Neuronal stem cell (in vitro differentiated cells): ENCODE measurements at regions not wholly inside any gene's neighbourhood (a gene's known extent, or its start where the extent isn't known, plus 50 kb on each side); places are given as distances from the start of the nearest gene placed in this dataset.

ENCODE experiments used
- DNase-seq: peaks from one replicate; pipeline ENCODE4 v3.0.0-alpha.2; 2013; ENCODE audit warnings: low spot score
- H2AFZ ChIP-seq: one replicate; pipeline ENCODE4 v1.6.1; 2013; ENCODE audit warnings: mild to moderate bottlenecking, low read length, inconsistent platforms
- H2AK5ac ChIP-seq: 2 replicates; pipeline ENCODE4 v1.6.1; 2013; ENCODE audit warnings: low read depth, mild to moderate bottlenecking, inconsistent platforms, low read length, moderate library complexity, mixed read lengths
- H2BK120ac ChIP-seq: 2 replicates; pipeline ENCODE4 v1.6.1; 2013; ENCODE audit warnings: low read depth, mild to moderate bottlenecking, inconsistent platforms, low read length, moderate library complexity, mixed read lengths
- H2BK12ac ChIP-seq: one replicate; pipeline ENCODE4 v1.6.1; 2013; ENCODE audit warnings: low read length, inconsistent platforms
- H2BK15ac ChIP-seq: 2 replicates; pipeline ENCODE4 v1.6.1; 2013; ENCODE audit warnings: mild to moderate bottlenecking, low read length, inconsistent platforms, mixed read lengths
- H2BK5ac ChIP-seq: one replicate; pipeline ENCODE4 v1.6.1; 2013; ENCODE audit warnings: inconsistent platforms, mild to moderate bottlenecking, low read length, moderate library complexity
- H3K14ac ChIP-seq: one replicate; pipeline ENCODE4 v1.6.1; 2013; ENCODE audit warnings: low read length, inconsistent platforms
- H3K18ac ChIP-seq: 2 replicates; pipeline ENCODE4 v1.6.1; 2013; ENCODE audit warnings: low read length, inconsistent platforms
- H3K23ac ChIP-seq: 2 replicates; pipeline ENCODE4 v1.6.1; 2013; ENCODE audit warnings: low read depth, mild to moderate bottlenecking, mixed read lengths, low read length, inconsistent platforms; ENCODE audit not compliant: poor library complexity
- H3K27ac ChIP-seq: replicated peaks from 3 replicates; pipeline ENCODE4 v1.5.1; 2013; ENCODE audit warnings: low read length, inconsistent platforms
- H3K27me3 ChIP-seq, 3 experiments: 2 replicates each; pipeline ENCODE4 v1.6.1; 2013; ENCODE audit warnings: low read length in 3 of 3, mild to moderate bottlenecking in 2 of 3, inconsistent platforms in 1 of 3, low read depth in 1 of 3, mixed read lengths in 1 of 3, moderate library complexity in 1 of 3; ENCODE audit not compliant: control insufficient read depth in 3 of 3, insufficient read depth in 3 of 3
- H3K36me3 ChIP-seq, 2 donors: replicated peaks in 1 of 2; 2 replicates each; pipeline ENCODE4 v1.6.1; 2013; ENCODE audit warnings: low read length in 2 of 2; ENCODE audit not compliant: control insufficient read depth in 2 of 2, insufficient read depth in 2 of 2
- H3K4ac ChIP-seq: 2 replicates; pipeline ENCODE4 v1.6.1; 2013; ENCODE audit warnings: inconsistent platforms, mild to moderate bottlenecking, low read length, moderate library complexity
- H3K4me1 ChIP-seq, 2 donors: 1 replicate in 1 of 2; 2 replicates in 1 of 2; pipeline ENCODE4 v1.6.1; 2013; ENCODE audit warnings: low read length in 2 of 2, low read depth in 1 of 2; ENCODE audit not compliant: control insufficient read depth in 2 of 2, insufficient read depth in 1 of 2
- H3K4me2 ChIP-seq: one replicate; pipeline ENCODE4 v1.6.1; 2013; ENCODE audit warnings: mild to moderate bottlenecking, low read length, inconsistent platforms; ENCODE audit not compliant: insufficient read depth, poor library complexity, severe bottlenecking
- H3K4me3 ChIP-seq, 2 donors: 2 replicates each; pipeline ENCODE4 v1.5.1; 2013; ENCODE audit warnings: low read length in 2 of 2, mild to moderate bottlenecking in 2 of 2, inconsistent platforms in 1 of 2, moderate library complexity in 1 of 2
- H3K79me1 ChIP-seq: one replicate; pipeline ENCODE4 v1.6.1; 2013; ENCODE audit warnings: low read depth, mild to moderate bottlenecking, inconsistent platforms, low read length, moderate library complexity
- H3K9ac ChIP-seq: one replicate; pipeline ENCODE4 v1.6.1; 2013; ENCODE audit warnings: mild to moderate bottlenecking, low read depth, low read length, inconsistent platforms; ENCODE audit not compliant: poor library complexity
- H3K9me3 ChIP-seq, 2 donors: replicated peaks in 1 of 2; 2 replicates each; pipeline versions ENCODE3 to v1.6.1; 2013; ENCODE audit warnings: low read length in 2 of 2, mild to moderate bottlenecking in 2 of 2, inconsistent platforms in 1 of 2, low read depth in 1 of 2, mixed read lengths in 1 of 2, moderate library complexity in 1 of 2; ENCODE audit not compliant: control insufficient read depth in 2 of 2, insufficient read depth in 1 of 2
- H4K8ac ChIP-seq: one replicate; pipeline ENCODE4 v1.6.1; 2013; ENCODE audit warnings: low read depth, mild to moderate bottlenecking, inconsistent platforms, low read length, moderate library complexity
- H4K91ac ChIP-seq: one replicate; pipeline ENCODE4 v1.6.1; 2013; ENCODE audit warnings: low read length, low read depth, mild to moderate bottlenecking, inconsistent platforms; ENCODE audit not compliant: poor library complexity
- WGBS, 2 donors: extraction: QIAGEN DNeasy Blood & Tissue Kit; methylation state at CpG; one replicate each; pipeline ENCODE4 v1.1.7; 2013; ENCODE audit warnings: missing lambda C conversion rate in 2 of 2, mixed read lengths in 1 of 2; ENCODE audit not compliant: insufficient read length in 2 of 2, insufficient replicate concordance in 1 of 2; ENCODE audit errors: extremely low coverage in 2 of 2; 5-methylcytosine and 5-hydroxymethylcytosine counted together

- no peaks in the 10 kb centered on the region for H3K9me3 ChIP-seq
- H4K91ac ChIP-seq = no peak overlapping the region
- no peak overlapping the region for H3K23ac ChIP-seq
- H3K27ac ChIP-seq = no peak overlapping the region
- no peak overlapping the region for H3K4me3 ChIP-seq
- no peak overlapping the region for H2BK12ac ChIP-seq
- no peak for DNase-seq
- H3K9ac ChIP-seq = no peak overlapping the region
- H4K8ac ChIP-seq = no peak overlapping the region
- no peak overlapping the region for H3K4ac ChIP-seq
- no peaks in the 10 kb centered on the region for H3K27me3 ChIP-seq
- no peak overlapping the region for H2BK5ac ChIP-seq
- WGBS, 2 donors = no CpG with 5 or more reads among the region's 1 CpG
- H3K18ac ChIP-seq = no peak overlapping the region
- no peaks in the 10 kb centered on the region for H3K79me1 ChIP-seq
- no peak overlapping the region for H2AK5ac ChIP-seq
- H3K4me1 ChIP-seq = no peaks in the 10 kb centered on the region
- no peak overlapping the region for H2BK15ac ChIP-seq
- H3K14ac ChIP-seq = no peak overlapping the region
- H2AFZ ChIP-seq = no peak overlapping the region
- no peak overlapping the region for H2BK120ac ChIP-seq
- no peaks in the 10 kb centered on the region for H3K36me3 ChIP-seq
- no peak overlapping the region for H3K4me2 ChIP-seq
These were observed 87.1 kb upstream of the HS3ST2 start for GRCh38 chr16:22726868-22727267.

DNA sequence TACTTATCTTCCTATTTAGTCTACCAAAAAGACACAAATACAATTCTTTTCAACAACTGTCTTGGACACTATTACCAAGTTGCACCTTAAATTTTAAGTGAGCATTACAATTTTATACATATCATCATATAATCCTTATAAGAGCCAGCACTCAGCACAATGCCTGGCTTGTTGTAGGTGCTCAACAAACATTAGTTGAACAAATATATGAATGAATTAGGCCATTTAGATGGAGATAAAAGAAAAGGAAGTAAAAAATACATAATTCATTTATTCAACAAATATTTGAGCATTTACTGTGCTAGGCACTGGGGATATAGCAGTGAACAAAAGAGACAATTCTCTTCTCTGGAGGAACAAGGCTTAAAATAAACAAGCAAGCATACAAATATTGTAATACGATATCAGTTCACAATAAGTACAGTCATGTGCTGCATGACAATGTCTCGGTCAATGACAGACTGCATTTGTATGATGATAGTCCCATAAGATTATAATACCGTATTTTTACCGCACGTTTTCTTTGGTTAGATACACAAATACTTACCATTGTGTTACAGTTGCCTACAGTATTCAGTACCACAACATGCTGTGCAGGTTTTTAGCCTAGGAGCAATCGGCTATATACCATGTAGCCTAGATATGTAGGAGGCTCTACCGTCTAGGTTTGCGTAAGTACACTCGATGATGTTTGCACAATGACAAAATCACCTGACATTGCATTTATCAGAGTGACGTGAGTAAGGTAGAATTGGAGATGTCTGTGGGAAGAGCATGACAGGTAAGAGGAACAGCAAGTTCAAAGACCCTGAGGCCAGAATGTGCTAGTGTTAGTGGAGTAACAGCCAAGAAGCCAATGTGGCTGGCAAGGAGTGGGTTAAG, 86.4 kb upstream of the HS3ST2 start:
- no peak overlapping the region for H3K18ac ChIP-seq
- H3K4me1 ChIP-seq = no peaks in the 10 kb centered on the region
- no peak overlapping the region for H3K9ac ChIP-seq
- no peak overlapping the region for H3K4me2 ChIP-seq
- H3K27me3 ChIP-seq = peaks cover 0 to 2% (median 0%) of the 10 kb centered on the region in 3 experiments
- H2BK120ac ChIP-seq = no peak overlapping the region
- no peak overlapping the region for H2AK5ac ChIP-seq
- H2BK5ac ChIP-seq = no peak overlapping the region
- no peak overlapping the region for H4K8ac ChIP-seq
- H3K23ac ChIP-seq = no peak overlapping the region
- H3K79me1 ChIP-seq = no peaks in the 10 kb centered on the region
- no peak overlapping the region for H2BK15ac ChIP-seq
- H2AFZ ChIP-seq = no peak overlapping the region
- H4K91ac ChIP-seq = no peak overlapping the region
- H3K36me3 ChIP-seq = no peaks in the 10 kb centered on the region
- no CpG with 5 or more reads among the region's 10 CpGs for WGBS, 2 donors
- no peak overlapping the region for H3K27ac ChIP-seq
- H3K4me3 ChIP-seq = no peak overlapping the region
- no peak overlapping the region for H3K4ac ChIP-seq
- no peak for DNase-seq
- no peak overlapping the region for H2BK12ac ChIP-seq
- H3K14ac ChIP-seq = no peak overlapping the region
- no peaks in the 10 kb centered on the region for H3K9me3 ChIP-seq

- no CpG with 5 or more reads among the region's 4 CpGs for WGBS, 2 donors
These were observed 85.7 kb upstream of the HS3ST2 start for GRCh38 chr16:22728167-22728836.

DNA sequence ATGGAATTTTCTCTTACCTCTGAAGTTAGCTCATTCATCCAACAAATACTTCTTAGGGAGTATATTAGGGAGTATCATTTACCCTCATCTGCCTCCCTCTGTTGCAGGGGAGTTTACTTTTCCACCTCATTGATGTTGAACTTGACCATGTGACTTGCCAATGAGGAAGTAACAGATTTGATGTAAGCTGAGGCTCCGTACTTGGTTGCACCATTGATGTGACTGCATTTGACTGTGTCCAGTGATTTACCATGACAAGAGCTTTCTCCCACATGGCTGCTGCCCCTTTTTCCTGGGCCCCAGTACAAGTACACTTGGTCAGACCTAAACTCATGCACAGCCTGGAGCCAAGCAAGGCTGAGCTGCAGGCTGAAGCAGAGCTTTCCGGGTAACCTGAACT, 81.6 kb upstream of the HS3ST2 start:
- no peak overlapping the region for H2AK5ac ChIP-seq
- H3K27me3 ChIP-seq = peaks cover 0 to 4% (median 0%) of the 10 kb centered on the region in 3 experiments
- H3K36me3 ChIP-seq = no peaks in the 10 kb centered on the region
- no peak overlapping the region for H3K14ac ChIP-seq
- no peak overlapping the region for H4K8ac ChIP-seq
- no peak overlapping the region for H3K4me2 ChIP-seq
- WGBS, 2 donors = no CpG with 5 or more reads among the region's 2 CpGs
- no peak overlapping the region for H2AFZ ChIP-seq
- no peak overlapping the region for H2BK5ac ChIP-seq
- no peak overlapping the region for H3K18ac ChIP-seq
- H2BK12ac ChIP-seq = no peak overlapping the region
- DNase-seq = no peak
- no peak overlapping the region for H3K9ac ChIP-seq
- no peak overlapping the region for H4K91ac ChIP-seq
- no peak overlapping the region for H3K23ac ChIP-seq
- H3K79me1 ChIP-seq = no peaks in the 10 kb centered on the region
- H2BK120ac ChIP-seq = no peak overlapping the region
- no peak overlapping the region for H2BK15ac ChIP-seq
- H3K4ac ChIP-seq = no peak overlapping the region
- no peak overlapping the region for H3K27ac ChIP-seq
- no peaks in the 10 kb centered on the region for H3K9me3 ChIP-seq
- no peaks in the 10 kb centered on the region for H3K4me1 ChIP-seq
- peak overlapping the region in 1 of 2 donors; percentile 2 for H3K4me3 ChIP-seq

More at GRCh38 chr16:22728167-22728836, 85.7 kb upstream of the HS3ST2 start:
- no peak overlapping the region for H3K14ac ChIP-seq
- H3K4ac ChIP-seq = no peak overlapping the region
- H2BK15ac ChIP-seq = no peak overlapping the region
- H3K27me3 ChIP-seq = peaks cover 0 to 4% (median 0%) of the 10 kb centered on the region in 3 experiments
- H3K27ac ChIP-seq = no peak overlapping the region
- no peak overlapping the region for H3K4me3 ChIP-seq
- H3K9ac ChIP-seq = no peak overlapping the region
- H3K18ac ChIP-seq = no peak overlapping the region
- H2BK12ac ChIP-seq = no peak overlapping the region
- no peak overlapping the region for H2BK5ac ChIP-seq
- H3K9me3 ChIP-seq = no peaks in the 10 kb centered on the region
- H4K8ac ChIP-seq = no peak overlapping the region
- DNase-seq = no peak
- no peaks in the 10 kb centered on the region for H3K4me1 ChIP-seq
- no peak overlapping the region for H3K23ac ChIP-seq
- H2BK120ac ChIP-seq = no peak overlapping the region
- H3K36me3 ChIP-seq = no peaks in the 10 kb centered on the region
- no peaks in the 10 kb centered on the region for H3K79me1 ChIP-seq
- no peak overlapping the region for H3K4me2 ChIP-seq
- no peak overlapping the region for H2AFZ ChIP-seq
- no peak overlapping the region for H2AK5ac ChIP-seq
- H4K91ac ChIP-seq = no peak overlapping the region
